Stimulated activated CD4-positive, alpha-beta T cell treated with anti-CD3 and anti-CD28 coated beads, Interleukin-2, amount 100 ng/mL, for 24 hours (primary cell): ENCODE measurements at regions not wholly inside any gene's neighbourhood (a gene's known extent, or its start where the extent isn't known, plus 50 kb on each side); places are given as distances from the start of the nearest gene placed in this dataset.

Experiments used
- DNase-seq, 2 donors: peaks; one replicate each; pipeline ENCODE4 v3.0.0-alpha.2; 2020

DNA sequence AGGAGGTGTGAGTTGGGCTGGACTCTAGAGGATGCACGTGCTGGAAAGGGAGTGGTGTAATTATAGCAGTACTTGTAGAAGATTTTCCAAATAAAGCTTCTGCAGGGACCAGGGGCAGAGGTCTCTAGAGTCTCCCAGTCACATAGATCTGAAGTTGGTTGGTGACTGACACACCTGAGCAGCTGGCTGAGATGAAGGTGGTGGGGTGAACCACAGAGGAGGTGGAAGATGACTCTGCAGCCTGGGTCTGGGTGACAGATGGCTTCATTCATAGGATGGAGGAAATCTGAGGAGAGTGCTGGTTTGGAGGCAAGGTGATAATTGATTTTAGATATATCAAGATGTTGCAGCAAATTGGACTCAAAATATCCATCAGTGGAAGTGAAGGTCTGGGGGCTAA is 178.9 kb upstream of the IVNS1ABP start:
- DNase-seq = no peak

DNA sequence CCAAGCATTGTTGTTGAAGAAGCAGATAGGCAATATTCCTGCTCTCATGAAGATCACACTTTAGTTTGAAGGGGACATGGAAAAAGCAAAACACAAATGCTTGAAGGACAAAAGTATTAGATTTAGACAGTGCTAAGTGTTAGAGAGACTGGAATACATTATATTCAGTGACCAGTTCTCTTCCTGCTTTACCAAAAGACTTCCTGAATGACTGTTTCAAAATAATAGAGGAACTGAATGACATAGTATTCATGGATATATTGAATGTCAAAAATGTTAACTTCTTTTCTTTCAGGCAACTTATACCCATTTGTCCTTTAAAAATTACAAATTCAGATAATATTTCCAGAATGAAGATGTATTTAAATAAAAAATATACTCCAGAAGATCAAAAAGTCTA is 178.0 kb upstream of the IVNS1ABP start:
- no peak for DNase-seq

DNA sequence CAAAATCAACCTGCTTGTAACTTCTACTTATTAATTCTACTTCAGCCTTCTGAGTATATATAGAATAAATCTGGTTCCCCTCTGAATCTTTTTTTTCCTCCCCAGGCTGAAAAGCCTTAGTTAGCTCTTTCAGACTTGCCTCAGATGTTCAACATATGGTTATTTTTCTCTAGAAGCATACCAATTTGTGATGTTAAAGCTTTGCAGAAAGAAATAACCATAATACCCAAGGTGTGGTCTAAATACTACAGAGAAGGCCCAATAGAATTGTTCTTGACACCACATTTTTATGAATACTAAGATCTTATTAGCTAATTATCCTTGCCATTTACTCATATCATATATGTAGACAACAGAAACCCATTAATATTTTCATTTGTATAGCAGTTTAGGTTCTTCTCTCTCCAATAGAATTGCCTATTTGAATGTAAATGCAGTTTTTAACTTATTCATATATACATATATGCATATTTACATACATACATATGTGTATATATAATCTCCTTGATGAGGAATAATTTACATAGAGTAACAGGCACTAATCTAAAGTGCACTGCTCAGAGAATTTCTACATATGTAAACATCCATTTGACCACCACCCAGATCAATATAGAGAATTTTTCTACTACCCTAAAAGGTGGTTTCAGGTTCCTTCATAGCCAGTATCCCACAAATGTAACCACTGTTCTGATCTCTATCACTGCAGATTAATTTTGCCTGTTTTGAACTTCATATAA is 175.2 kb upstream of the IVNS1ABP start:
- no peak for DNase-seq

DNA sequence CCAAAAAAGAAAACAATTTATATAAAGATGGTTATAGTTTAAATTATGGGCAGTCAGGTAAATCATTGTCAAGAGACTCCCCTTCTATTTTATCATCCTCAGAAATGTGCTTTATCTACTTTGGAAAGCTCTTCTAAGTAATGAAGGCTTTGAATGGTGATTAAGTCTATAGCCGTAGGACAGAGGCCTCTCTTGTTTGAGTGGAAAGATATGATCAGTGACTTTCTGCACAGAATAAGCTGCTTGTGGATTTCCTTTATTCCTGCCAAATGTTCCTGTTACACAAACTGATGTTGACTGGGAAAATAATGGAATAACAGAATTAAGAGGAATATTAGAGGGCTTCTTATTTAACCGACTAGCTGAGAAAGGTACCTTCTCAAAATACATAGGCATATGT is 174.6 kb upstream of the IVNS1ABP start:
- DNase-seq = no peak

DNA sequence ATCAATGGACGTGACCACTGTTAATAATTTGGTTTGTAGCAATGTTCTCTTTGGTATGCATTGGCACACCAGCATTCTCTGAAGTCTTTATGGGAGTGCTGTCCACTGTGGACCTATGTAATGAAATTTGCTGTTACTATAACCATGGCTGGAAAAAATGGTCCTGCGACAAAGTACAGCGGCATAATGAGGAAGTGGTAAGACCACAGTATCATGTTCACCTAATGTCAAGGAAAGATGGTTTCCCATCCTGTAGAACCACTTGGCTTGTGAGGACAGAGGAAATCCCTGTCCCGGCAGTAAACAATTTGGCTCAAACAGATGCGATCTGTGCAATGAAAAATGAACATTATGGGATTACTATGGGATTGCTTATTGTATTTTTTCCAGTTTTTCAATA is 173.9 kb upstream of the IVNS1ABP start:
- no peak for DNase-seq

DNA sequence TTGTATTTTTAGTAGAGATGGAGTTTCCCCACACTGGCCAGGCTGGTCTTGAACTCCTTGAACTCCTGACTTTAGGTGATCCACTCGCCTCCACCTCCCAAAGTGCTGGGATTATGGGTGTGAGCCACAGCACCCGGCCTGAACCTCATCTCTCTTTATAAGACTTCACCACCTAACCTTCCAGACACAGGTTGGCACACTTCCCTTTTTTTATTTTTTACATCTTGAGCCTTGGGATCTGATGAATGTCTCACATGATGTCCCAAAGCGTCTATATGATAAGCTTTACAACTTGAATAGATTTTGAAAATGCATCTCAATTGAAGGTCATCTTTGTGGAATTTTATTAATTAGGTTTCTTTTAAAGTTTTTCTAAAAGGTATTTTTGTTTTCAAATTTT is 172.4 kb upstream of the IVNS1ABP start:
- DNase-seq = no peak

DNA sequence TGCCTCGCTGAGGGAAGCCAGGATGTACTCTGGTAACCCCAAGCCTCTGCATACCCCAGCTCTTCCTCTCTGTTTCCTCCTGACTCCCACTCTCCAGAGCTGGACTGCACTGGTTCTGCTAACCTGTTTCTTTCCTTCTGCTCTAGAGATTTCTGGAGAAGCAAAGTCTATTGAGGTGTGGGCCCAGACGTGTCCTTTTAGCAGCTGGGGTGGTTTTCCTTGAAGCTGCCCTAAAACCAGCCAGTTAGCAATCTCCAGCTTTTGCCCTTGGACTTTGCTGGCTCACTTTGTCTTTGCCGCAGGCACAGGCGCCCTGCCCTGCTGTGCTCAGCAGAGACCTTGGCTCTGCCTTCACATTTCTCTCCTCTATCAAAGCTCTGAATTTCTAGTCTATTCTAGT is 171.8 kb upstream of the IVNS1ABP start:
- no peak for DNase-seq

DNA sequence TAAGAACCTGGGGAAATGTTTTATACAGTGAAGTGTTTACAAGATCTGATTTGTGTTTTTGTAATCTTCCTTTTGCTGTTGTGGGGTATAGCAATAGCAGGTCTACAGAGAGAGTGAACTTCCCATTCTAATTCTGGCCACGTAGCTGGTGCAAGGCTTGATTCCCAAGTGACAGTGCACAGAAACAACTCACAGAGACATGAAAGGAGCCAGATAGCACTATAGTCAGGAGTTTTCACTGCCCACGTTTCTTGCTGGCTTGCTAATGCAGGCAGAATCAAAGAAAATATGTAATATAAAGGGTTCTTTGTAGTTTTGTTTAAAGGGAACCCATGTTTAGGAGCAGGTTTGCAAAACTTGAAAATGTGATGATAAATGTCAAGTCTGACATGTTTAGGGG is 170.9 kb upstream of the IVNS1ABP start:
- DNase-seq = no peak

DNA sequence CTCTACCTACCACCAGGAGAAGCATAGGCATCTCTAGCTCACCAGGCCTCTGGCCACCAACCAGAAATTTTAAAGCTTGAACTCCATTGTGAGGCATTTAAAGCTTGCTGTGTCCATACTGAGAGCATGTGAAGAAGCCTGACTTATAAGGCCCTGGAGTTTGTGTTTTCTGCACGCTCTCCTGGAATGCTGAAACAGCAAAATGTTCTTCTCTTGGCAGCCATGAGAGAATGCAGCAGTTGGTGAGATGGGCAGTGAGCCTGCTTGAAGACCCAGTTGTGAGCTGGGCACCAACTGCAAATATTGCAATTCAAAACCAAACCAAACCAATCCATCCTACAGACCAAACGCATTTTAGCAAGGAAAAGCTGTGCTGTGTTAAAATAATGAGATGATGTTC is 170.0 kb upstream of the IVNS1ABP start:
- DNase-seq = no peak

DNA sequence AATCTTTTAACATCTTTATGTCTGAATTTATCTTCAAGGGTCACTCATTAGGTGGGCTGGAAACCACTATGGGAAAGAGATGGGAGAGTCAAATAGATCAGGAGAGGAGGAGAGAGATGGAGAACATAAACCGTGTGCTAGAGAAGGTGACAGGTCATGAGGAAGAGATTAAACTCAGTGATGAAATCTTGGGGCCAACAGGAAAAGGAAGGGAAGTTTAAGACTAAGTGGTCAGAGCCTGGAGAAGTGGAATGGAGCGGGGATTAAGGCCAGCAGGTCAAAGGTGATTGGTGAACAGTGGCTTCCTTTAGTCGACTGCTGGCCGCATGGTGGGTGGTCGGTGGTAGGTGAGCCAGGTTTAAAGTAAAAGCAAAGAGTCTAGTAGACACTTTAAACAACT is 169.3 kb upstream of the IVNS1ABP start:
- DNase-seq = no peak

DNA sequence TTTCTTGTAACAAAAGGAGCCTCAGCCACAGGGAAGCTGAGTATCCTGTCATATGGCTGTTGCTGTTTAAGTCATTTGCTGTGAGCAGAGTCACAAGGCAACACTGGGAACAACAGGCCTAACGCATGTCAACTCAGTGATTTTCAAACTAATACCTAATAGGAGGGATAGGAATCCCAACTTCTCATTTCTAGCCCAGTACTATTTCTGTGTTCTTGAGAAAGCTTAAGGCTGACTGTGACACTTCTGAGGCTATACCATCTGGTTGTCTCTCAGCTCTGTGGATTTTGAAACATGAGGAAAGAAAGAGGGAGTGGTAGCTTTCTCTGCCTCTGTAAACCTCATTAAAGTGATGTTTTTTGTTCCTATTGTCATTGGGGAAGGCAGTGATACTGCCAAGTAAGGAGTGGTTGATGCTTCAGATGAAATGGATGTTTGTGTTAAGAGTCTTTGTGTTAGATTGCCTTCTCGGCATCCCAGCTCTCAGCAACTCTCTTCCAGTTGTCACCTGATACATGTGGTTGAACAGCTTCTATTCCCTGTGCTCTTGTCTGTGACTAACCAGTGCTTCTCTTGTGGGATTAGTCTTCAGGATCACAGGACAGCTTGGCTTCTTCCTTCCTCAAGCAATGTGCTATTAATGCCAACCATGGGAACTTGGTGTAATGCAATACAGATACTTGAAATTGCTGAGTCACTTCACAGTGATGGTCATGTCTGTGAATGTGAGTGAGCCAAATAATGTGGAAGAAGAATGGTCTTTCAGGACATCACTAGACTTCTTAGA is 166.8 kb upstream of the IVNS1ABP start:
- no peak for DNase-seq

DNA sequence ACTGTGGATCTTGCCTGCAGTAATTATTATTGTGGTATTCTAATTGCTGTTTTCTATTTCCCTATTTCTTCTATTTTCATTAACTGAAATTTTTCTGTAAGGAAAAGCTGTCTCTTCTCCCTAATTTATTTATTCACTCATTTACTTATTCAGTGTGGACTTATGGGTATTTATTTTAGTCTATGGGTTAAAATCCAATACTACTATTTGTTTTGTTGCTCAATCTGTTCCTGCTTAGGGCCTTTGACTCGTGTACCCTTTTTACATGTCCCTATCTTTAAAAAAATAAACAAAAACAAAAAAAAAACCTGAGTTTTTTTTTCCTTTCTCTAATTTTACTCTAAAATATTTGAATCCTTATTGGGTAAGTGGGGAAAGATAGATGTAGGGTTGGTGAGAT is 166.2 kb upstream of the IVNS1ABP start:
- no peak for DNase-seq

DNA sequence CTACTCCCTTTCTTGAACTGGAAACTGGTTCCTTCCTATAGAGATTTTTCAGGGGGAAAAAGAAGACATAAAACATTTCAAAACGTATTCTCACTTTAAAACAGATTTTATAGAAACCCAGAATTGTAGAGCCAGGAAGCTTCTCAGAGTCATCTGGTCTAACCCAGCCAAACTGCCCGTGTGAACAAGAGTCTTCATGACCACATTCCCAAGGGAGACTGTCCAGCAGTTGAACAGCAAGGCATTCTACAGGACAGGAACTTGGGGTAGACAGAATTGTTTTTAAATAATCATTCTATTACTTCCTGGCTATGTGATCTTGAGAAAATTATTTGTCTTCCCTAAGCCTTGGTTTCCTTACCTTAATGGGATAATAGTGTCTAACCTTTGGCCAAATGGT is 163.5 kb upstream of the IVNS1ABP start:
- DNase-seq = no peak

DNA sequence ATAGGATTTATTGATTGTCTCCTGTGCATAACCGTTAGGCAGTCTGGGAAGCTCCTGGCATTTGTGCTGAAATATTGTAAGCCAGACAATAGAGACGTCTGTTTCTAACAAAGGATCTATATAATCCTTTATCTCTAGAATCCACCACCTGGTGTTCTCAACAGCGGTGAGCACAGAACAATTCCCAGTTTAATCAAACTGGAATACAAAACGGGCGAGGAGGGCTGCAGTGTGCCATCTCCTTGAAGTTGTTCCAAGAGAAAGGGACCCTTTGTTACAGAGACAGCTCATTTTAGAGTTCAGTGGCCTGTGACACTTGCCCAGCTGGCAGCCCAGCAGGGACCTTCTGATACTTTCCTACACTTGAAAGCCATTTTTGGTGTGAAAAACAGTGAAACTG is 162.8 kb upstream of the IVNS1ABP start:
- DNase-seq = no peak

DNA sequence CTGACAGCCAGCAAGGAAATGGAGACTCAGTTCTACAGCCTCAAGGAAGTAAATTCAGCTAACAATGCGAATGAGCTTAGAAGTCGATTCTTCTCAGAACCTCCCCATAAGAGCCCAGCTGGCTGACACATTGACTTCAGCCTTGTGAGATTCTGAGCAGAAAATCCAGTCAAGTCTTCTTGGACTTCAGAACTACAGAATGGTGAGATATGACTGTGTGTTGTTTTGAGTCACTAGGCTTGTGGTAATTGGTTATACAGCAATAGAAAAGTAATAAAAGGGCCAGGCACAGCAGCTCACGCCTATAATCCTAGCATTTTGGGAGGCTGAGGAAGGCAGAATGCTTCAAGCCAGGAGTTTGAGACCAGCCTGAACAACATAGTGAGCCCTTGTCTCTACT is 161.8 kb upstream of the IVNS1ABP start:
- no peak for DNase-seq

DNA sequence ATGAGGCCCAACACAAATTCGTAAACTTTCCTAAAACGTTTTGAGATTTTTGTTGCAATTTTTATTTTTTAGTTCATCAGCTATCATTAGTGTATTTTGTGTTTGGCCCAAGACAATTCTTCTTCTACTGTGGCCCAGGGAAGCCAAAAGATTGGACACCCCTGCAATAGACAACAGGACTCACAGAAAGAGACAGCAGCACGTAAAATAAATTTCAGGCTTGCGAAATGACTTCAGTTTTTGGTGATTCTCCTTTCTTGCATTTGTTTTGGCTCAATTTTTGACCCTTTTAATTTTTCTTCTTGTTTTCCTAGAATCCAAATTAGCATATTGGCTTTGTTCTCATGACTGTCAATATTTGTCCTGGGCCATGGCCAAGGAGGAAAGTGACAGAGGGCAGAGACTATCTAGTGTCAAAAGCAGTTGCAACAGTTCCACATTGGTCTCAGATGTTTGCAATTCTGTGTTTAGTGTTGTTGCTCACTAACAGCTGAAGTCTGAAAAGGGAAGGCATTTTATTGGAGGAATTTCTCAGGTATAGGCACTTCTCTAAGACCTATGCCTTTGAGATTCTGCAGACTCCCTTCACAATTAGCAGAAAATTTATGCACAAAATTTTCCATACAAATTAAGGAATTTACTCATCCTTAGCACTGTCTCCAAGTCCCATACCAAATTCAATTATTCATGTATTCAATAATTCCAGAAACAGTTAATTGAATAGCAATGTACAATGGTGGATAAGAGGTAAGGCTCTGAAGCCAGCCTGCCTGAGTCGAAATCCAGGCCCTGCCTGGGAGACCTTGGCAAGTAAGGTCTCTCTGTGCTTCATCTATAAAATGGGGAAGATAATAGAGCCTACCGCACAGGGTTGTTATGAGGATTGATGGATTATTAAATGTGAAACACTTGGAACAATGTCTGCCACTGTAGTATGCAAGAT is 160.9 kb upstream of the IVNS1ABP start:
- DNase-seq = no peak

DNA sequence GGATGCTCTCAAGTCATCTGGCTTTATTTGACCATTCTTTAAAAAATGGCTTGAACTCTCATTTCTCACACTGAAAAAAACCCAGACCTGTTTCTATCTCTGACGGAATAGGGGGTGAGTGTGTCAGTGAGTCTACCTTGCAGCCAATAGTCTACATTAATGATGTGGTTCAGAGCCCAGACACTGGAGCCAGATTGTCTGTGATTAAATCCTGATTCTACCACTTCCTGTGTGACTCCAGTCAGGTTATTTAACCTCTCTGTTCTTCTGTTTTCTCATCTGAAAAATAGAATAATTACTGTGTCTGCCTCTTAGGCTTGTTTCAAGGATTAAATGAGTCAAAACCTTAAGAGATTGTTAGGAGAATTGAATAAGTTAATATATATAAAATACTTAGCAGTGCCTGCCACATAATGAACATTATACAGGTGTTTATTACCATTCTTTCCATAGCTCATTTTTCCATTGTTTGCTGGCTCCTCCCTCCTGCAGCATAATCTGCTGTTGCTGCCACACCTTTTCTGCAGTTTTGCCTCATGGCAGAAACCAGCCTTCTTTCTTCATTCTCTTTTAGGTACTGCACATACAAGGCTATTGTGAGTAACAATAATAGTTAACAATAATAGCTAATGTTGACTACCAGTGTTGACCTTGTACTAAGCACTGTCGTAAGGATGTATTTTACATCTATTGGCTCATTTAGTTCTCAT is 157.6 kb upstream of the IVNS1ABP start:
- DNase-seq = no peak

DNA sequence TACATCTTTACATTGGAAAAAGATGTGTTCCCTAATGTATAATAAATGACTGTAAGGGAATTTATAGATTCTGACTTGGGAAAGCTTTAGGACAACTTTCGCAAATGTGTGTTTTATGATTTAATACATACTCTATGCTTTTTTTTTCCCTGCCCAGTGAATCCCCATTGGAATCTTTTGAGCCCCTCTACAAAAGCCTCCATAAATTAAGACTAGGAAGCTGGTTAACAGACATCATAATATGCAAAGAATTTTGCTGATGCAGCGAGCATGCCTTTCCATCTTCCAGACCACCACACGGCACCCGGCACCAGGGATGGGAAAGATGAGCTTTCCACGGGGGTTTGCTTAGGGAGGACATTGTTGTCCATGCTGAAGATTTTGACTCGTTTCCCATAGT is 156.1 kb upstream of the IVNS1ABP start:
- no peak for DNase-seq

DNA sequence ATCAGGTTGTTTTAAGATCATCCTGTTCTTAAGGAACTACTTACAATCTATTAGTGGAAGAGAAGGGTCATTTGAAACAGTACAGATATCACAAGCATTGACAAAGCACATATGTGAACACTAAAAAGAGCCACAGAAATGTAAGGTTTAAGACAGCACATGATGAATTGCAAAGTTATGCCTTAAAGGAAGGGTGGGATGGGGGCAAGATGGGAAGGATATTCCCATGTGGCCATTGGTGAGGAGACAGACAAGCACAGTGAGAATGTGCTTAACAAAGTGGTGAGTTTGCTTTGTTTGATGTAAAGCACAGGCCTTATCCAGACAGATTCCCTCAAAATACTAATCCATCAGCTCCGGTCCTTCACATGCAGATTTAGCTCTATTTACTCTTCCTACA is 151.6 kb upstream of the IVNS1ABP start:
- DNase-seq = no peak

DNA sequence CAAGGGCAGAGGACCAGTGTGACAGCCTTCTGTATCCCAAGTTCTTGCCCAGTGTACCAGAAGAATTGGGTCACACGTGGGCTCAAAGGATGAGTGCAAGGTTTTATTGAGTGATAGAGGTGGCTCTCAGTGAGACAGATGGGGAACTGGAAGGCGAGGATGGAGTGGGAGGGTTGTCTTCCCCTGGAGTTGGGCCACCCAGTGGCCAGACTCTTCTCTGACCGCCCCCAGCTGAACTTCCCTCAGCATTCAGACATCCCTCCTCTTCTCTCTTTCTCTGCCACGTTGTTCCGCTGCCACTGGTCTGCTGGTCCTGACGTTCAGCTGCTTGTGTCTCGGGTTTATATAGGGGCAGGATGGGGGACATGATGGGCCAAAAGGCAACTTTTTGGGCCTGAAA is 150.1 kb upstream of the IVNS1ABP start:
- DNase-seq = no peak

DNA sequence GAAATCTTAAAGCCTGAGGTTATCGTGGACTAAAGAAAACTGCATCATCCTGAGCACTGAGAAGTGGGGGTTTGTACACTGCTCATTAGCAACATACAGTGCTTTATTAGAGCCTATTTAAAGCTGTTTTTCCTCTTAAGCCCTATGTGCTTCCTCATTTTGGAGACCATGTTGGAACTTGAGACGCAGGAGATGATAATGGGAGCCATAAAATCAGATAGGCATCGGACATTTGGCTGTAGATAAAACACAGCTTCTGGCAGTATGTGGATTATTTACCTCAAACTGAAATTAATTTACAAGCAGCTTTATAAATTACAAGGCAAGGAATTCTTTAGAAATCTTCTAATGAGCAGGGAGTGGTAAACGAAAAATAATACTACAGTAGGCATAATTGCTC is 147.7 kb upstream of the IVNS1ABP start:
- DNase-seq = no peak

DNA sequence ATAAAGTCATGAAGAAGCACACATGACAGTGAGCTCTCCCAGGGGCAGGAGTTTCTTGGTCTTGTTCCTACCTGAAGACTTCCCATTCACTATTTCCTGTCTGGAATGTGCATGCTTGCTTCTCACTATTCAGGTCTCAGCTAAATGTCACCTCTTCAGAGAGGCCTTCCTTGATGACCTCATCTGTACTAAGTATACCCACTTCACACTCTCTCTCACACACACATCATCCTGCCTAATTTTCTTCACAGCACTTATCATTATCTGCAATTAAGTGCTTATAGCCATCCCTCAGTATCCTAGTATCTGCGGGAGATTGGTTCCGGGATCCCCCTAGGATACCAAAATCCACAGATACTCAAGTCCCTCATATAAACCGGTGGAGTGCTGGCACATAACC is 146.4 kb upstream of the IVNS1ABP start:
- no peak for DNase-seq

DNA sequence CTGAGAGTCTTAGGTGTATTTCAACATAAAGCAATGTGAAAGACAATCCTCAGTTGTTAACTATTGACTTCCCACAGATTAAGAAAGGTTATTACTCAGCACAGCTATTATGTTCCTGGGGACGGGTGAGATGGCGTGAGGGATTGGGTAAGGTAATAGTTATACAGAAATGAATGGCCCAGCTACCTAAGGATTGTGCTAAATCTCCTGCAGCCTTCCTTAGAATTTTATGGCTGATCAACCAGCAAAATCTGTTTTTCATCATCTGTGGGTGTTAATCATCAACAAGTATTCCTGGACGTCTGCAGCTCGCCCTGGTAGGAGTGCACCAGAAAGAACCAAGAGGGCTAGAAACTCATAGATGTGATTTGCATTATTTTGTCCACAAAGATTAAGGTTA is 146.0 kb upstream of the IVNS1ABP start:
- no peak for DNase-seq
